GM18517 (cell line): ENCODE measurements at regions not wholly inside any gene's neighbourhood (a gene's known extent, or its start where the extent isn't known, plus 50 kb on each side); places are given as distances from the start of the nearest gene placed in this dataset.
"Not testable (repeated sequence)": the region's sequence is repeated elsewhere in the genome, so short reads cannot be mapped to it uniquely, and the experiment has no call there.

ENCODE experiments used
- ATAC-seq: cut with Tn5 transposase; IDR thresholded peaks from one replicate; pipeline ENCODE4 v1.9.1; 2021; ENCODE audit warnings: mild to moderate bottlenecking, moderate library complexity; ENCODE audit not compliant: unreplicated experiment

DNA sequence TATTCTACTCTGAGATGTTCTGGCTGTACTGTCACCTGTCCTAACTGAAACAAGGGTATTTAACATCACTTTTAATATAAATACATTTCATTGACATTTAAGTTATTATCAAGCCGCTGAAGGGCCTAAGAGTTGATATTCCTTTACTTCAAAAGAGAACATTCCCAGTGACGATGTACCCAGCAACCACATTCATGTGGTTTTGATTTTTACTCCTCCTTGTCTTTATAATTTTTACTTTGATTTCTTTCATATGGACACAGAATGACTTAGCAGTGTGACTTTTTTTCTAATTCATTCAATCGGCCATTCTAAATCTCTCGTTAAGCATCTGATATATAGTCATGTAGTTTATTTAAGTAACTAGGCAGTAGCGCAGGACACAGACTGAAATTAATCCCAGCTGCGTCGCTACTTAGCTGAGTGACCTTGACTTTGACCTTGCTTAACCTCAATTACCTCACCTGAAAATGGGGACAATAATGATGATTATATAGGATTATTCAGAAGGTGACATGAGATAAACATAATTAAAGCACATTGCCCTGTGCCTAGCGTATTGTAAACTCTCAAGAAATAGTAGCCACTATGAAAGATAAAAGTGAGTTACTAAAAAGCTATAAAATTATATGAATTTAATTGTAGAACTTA lies 476.6 kb downstream of the SETD4 start:
- no peak for ATAC-seq

DNA sequence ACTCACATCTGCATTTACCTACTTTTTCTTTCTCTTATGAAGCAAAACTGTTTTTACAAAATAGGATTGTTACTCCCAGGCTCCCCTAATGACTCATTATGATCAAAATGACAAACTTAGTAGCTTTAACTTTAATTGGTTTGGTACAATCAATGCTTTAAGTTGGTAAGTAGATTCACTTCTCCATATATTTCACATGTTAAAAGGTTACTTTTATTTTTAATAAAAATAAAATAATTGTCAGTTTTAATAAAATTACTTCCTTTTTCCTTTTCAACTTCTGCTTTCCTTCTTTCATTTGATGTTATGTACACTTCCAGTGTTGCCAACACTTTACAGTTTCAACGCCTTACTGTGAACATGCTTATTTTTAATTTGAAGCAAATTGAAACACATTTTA lies 477.6 kb downstream of the SETD4 start:
- ATAC-seq: no peak

DNA sequence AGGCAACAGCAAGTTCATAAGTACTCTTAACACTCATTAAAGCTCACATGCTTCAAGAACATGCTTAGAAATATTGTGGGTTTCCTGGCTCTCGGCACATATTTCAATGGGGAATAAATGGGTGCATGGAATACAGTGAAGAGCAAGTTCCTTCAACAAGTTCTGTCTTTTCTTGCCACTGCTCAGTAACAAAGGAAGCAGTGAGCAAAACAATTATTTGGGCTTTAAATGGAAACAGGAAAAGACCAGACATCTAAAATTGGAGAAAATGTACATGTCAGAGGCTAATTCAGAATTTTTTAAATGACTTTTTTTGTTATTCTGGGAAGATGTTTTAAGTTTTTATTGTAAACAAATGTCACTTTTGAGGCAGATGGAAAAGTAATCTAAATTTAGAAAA lies 478.7 kb downstream of the SETD4 start:
- ATAC-seq: no peak

DNA sequence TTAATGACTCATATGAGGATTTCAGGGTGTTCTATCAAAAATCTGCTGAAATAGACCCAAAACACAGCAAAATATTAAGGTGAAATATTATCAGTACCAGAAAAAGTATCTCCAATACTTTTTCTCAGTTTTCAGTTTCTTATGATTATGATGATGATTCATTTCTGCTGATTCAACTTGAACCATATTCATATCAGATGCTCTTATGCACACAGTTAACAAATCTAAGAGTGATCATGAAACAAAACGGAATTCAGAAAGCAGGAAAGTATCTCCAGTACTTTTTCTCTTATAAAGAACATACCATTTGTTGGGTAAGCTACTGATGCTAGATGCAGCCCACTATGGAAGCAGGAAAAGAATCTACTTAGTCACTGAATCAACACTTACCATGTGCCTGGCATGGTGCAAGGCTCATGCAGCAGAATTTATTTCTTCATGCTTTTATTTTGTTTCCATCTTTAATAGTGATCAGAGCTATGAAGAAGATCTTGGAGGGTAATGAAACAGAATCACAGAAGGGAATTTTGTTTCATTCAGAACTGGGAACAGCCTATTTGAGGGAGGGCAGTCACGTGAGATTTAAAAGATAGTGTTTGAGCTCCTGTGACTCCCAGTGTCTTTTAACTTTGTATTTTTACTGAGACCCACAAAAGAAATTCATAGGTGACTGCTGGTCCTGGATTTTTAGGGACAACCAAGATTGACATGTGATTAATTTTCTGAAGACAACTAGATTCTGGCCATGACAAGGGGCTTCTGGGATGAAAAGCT lies 480.6 kb downstream of the SETD4 start:
- no peak for ATAC-seq

DNA sequence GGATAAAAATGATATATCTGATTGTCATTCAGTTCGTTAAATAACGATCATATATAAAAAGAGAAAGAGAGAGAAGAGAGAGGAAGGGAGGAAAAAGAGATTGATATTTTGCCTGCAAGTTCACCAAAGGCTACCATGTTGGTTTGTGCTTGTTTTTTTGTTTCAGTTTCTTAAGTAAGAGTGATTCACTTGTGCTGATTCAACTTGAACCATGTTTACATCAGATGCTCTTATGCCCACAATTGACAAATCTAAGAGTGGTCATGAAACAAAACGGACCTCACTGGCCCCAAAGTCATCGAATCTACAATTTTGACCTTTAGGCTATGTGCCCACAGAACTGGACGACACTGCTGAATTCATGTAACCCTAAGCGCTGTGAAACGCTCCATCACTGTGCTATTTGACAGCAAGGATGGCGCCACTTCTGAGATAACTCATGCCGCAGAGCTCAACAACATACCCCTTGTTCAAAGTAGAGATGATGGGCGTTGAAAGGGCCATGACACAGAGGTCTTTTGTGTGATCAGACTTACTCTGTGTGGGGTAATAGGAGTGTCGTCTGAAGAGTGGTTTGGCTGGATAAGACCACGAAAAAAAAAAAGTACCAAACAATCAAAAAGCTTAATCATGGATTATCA lies 481.4 kb downstream of the SETD4 start:
- ATAC-seq: no peak

DNA sequence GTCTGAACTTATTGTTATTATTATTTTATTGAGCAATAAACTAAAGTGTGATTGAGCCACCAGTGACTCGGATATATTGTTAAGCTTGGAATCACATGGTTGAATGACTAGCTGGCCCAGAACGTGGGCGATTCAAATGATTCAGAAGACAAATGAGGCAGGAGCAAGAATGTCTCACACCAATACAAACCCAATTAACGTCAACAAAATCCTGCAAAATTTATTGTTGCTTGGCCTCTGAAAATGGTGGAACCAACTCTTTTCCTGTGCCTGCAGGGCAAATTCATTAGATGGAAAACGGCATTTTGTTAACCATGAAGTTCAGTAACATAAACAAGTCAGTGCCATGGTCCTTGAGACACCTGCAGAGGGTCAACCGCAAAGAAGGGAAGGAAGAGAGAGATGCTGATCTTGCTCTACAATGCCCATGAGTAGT lies 482.0 kb downstream of the SETD4 start:
- no peak for ATAC-seq

DNA sequence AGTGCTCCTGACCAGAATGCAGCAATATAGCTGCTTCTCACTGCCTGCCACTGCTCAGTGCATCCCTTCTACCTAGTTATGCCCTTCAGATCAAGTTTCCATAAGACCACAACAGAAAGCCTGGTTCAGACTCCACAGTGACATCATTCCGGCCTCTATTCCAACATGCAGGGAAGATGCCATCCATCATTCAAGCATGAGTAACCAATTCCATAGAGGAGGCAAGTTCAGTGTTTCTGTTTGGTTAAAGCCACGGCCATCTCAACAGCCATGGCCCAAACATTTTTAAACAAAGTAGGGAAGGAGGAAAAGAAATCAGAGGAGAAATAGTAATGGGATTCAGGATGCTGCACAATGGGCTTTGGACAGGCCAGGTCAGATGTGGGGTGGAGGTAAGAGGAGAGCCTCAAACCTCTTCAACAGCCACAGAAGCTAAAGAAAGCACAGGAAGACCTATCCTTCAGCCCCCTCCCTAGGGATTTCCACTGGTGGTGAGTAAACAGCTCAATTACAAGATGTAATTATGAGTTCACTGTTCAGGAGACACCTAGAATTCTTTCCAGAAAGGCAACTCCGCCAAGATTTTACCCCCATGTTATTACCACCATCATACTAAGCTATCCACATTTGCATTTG lies 484.9 kb downstream of the SETD4 start:
- no peak for ATAC-seq

DNA sequence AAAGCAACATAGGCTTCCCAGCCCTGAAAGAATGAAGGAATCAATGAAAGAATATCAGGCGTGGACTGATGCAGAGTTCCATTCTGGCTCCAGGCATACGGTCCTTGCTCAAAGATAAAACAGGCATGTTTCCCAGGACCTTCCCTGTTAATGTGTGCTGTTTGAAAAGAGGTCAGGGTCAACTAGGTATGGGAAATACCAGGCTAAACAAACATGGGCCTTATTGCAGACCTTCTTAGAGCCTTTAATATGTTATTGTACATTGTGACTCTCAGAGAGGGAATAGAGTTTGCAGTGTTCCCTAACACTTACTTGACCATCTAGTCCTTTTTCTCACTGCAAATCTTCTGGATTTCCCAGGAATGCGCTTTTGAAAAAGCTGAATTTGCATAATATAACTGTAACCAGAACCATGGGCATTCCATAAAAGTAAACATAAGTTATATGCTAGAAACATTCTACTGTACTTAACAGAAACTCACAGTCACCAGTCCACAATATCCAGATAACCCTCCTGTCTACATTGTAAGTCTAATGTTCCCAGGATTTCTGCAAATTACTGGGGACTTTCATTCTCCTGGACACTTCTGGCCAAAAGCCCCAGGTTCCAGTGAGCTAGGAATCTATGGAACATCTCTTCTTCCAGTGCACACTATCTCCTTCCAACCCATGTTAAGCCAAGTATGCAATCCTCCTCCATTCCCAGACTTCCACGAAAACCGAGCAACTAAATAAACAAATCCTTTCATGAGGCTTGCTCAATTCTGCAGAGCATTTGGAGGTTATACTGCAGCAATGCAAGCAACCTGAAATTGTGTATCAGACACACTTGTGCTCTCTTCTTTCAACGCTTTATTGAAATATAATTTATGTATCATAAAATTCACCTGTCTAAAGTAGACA lies 486.6 kb downstream of the SETD4 start:
- no peak for ATAC-seq

DNA sequence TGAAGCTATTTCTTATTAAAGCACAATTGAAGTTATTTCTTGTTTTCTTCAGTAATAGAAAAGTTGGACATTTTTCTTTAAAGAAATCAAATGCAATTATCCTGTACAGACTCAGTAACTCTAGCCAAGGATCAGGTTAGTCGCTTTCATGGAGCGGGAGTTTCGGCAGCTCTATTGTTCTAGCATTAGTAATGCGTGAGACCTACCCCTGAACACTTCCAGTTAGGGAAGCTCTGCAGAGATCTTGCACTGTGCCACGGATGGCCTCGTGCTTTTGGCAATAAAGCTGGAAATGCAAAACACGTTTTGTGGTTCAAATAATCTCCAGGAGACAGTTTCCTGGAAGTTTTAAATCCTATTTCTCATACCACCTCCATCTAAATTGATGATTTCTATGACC lies 488.4 kb downstream of the SETD4 start:
- ATAC-seq: no peak

DNA sequence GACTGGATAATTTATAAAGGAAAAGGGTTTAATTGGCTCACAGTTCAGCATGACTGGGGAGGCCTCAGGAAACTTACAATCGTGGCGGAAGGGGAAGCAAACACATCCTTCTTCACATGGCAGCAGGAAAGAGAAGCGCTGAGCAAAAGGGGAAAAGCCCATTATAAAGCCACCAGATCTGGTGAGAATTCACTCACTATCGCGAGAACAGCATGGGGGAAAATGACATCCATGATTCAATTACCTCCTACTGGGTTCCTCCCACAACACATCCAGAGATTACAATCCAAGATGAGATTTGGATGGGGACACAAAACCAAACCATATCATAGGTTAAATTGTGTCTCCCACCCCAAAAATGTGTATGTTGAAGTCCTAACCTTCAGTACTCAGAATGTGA lies 491.7 kb downstream of the SETD4 start:
- ATAC-seq: no peak

DNA sequence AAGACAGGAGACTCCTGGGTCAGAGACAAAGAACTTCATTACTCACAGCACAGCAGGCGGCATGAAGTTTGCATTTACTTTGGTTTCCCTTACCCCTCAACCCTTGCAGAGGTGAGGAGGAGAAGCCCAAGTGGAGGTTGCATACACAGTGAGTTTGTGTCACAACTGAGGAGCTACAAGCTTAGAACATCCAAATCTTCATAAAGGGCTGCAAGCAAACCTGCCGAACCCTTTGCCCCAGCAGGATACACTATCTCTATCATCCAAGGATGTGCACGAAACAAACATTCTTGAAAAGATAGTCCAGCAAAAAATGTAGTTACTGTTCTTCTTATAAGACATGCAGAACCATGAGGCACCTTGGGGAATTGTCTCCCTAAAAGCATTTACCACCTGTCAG lies 493.5 kb downstream of the SETD4 start:
- no peak for ATAC-seq

DNA sequence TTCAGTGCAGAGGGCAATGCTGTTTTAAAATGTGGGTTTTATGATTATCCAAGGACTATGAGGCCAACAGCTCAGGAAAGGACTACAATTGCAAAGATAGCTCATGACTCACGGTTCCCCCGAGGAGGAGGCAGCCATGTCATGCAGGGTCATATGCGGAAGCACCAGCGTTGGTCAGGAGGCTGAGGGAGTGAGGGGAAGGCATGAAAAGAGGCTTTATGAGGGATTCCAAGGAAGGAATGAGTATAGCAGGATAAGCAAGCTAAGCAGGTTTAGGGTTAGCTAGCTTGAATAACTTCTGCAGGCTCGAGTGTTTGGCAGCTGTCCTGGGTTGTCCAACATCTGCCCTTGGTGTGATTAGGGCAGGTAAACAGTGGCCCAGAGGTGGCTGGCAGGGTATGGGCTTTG lies 495.1 kb downstream of the SETD4 start:
- no peak for ATAC-seq

DNA sequence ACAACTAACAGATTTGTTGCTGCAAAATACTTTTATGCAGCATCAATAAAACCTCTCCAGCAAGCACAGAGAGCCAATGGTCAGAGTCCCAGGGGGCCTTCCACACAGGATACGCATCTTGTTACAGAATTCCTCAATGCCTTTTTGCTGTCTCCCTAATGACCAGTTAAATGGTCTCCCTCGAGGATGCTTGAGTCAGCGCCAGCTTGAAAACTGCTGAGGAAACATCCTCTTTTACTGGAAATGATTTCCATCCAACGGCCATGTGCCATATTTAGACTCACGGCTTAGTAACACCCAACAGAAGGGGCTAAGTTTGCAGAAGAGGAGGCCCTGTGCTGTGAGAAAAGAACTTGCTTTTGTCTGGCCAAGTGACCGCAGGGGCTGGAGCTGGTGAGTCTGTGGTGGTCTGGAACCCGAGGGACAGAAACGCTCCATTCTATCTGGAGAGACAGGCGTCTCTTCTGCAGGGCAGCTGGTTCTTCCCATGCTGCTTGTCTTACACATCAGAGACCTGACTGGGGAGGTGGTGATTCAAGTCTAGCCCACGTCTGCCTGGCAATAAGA lies 496.4 kb downstream of the SETD4 start:
- ATAC-seq: no peak

DNA sequence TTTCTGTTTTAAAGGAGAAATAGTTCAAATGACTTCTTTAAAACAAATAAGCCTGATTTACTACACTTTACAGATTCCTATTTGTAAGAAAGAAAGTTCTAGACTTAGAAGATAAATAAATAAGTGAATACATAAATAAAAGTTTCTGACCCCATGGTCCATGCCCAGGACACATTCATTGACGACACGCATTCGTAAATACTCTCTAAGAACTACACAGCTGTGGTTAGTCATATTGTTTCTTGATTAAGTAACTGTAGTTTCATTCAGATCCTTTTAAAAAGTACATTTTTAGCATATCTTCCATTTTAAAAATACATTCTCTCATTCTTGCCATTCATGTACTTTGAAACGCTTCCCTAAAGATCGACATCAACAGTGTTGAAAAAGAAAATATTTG lies 497.4 kb downstream of the SETD4 start:
- no peak for ATAC-seq

DNA sequence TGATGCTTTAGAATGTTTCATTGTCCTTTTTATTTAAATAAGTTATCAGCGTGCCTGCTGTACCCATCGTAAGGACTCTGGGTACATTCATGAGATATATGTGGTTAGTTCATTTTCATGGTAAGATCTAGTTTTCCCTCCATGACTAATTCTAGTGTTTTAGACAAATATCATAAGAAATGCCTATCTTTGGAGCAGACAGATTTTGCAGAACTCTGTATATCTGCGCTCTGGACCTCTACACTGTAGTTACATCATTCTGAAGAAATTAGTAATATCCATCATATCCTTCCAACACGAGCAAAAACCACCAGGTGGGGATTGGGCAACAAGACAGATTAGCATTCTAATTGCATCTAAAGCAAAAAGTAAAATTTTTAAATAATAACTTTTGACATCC lies 499.2 kb downstream of the SETD4 start:
- ATAC-seq: no peak

DNA sequence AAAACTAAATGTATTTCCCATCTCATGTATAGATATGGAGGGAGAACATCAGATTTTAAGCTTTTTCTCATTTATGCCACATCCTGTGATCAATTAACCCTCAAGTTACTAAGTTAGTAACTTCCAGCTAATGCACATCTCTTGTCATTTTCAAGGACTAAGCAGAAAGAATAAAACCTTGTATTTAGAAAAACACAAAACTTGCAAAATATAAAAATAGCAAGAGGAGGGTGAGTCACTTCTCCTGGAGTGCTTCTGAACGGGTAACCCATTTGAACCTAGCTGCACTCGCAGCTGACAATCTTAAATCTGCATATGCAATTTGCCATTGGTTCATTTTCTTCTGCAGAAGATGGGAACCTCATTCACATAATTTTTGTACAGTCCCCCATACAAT lies 500.5 kb downstream of the SETD4 start:
- no peak for ATAC-seq

DNA sequence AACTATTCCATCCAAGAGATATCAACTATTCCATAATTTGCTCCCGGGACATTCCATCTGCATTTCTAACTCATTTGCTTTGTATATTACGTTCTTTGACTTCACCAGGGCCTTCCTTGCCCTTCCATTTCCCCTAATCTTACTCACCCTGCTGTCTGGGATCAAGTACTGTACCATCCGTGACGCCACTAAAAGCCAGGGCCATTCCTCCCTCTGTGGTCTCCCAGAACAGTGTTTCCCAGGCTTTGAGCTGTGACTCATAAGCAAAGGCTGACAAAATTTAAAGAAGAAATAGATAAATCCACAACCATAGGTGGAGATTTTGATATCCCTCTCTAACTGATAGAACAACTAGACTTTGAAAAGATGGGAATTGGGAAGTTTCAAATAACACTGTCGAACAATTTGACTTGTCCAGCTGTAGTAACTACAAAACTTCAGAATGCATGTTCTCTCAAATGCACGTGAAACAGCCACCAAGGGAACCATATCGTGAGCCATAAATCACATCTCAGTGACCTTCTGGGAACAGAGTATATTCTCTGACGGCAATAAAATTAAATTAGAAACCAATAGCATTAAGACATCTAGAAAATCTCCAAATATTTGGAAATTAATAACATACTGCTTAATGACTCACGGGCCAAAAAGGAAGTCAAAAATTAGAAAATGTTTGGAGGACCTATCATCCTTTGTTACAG lies 501.0 kb downstream of the SETD4 start:
- no peak for ATAC-seq

DNA sequence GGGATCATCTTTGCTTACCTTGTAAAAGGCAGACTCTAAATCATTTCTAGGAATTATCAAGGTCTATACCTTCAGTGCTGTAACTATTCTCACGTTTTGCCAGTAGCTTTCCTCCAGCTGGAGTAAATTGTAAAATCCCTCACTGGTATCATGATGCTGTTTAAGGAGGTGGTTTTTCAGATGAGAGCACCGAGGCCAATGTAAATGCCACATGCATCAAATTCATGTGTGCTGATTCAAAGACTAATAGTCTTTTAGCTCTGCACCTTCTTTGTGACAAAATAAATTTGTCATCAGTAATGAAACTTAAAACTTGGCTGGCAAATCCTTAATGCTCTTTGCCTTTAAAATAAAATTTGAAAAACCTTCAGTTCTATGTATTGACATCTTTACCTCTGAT lies 503.8 kb downstream of the SETD4 start:
- ATAC-seq: no peak

DNA sequence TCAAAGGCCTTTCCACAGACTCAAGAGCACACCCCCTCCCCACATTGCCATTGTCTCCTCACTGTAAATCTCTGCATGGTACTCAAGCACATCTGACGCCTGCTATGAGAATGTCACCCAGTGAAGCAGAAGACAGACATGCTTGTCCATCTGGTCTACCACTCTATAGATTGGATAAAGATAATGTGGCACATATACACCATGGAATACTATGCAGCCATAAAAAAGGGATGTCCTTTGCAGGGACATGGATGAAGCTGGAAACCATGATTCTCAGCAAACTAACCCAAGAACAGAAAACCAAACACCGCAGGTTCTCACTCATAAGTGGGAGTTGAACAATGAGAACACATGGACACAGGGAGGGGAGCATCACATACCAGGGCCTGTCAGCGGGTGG lies 503.4 kb upstream of the RUNX1 start:
- not testable (repeated sequence) for ATAC-seq
